ENCODE measurements at regions not wholly inside any gene's neighbourhood (a gene's known extent, or its start where the extent isn't known, plus 50 kb on each side); places are given as distances from the start of the nearest gene placed in this dataset.

GRCh38 chr7:148950806-148951205 lies 66.7 kb upstream of the EZH2 start:
- Histone ChIP-seq H3K4me2 (no peak overlapping the region), H4K20me1 (ENCODE audit: low read depth) (no peaks in the 10 kb centered on the region), H3K27me3 (no peaks in the 10 kb centered on the region), H3K36me3 (no peaks in the 10 kb centered on the region), H3K9me3 (ENCODE audit: low read depth) (no peaks in the 10 kb centered on the region), H3K79me2 (ENCODE audit: low read depth) (no peaks in the 10 kb centered on the region), H2AFZ (replicated peaks) (no peak overlapping the region), H3K27ac (no peak overlapping the region), H3K4me1 (no peaks in the 10 kb centered on the region), H3F3A (ENCODE audit: low read depth) (no peaks in the 10 kb centered on the region), H3K4me3 (no peak overlapping the region), H3K9ac (no peak overlapping the region)
- Mint-ChIP-seq H3K36me3 (no peaks in the 10 kb centered on the region), H3K4me1 (peaks cover 4% of the 10 kb centered on the region), H3K27ac (no peak overlapping the region), H3K27me3 (ENCODE audit: insufficient read depth, low read depth) (no peaks in the 10 kb centered on the region), H3K9me3 (no peaks in the 10 kb centered on the region), H3K4me3 (no peak overlapping the region)
- no peak for DNase-seq (ENCODE audit: low spot score)
- no peak for TF ChIP-seq EZH2 (IDR thresholded peaks at IDR 0.05)
- TF ChIP-seq EZH2phosphoT487 (IDR thresholded peaks at IDR 0.05) = no peak
- no peak for TF ChIP-seq CTCF (IDR thresholded peaks at IDR 0.05)

GRCh38 chr7:148944935-148945934 lies 61.1 kb upstream of the EZH2 start:
- no peaks in the 10 kb centered on the region for H3K36me3 ChIP-seq
- no peaks in the 10 kb centered on the region for H3K79me2 ChIP-seq (ENCODE audit: low read depth)
- no peak for DNase-seq (ENCODE audit: low spot score)
- H3K27ac Mint-ChIP-seq = no peak overlapping the region
- no peak overlapping the region for H3K4me2 ChIP-seq
- H3K36me3 Mint-ChIP-seq = no peaks in the 10 kb centered on the region
- H3K9me3 Mint-ChIP-seq = no peaks in the 10 kb centered on the region
- H3K4me3 Mint-ChIP-seq = no peak overlapping the region
- no peaks in the 10 kb centered on the region for H4K20me1 ChIP-seq (ENCODE audit: low read depth)
- H3K27me3 Mint-ChIP-seq (ENCODE audit: insufficient read depth, low read depth) = peaks cover 3% of the 10 kb centered on the region
- no peak overlapping the region for H3K27ac ChIP-seq
- H2AFZ ChIP-seq (replicated peaks) = no peak overlapping the region
- peaks cover 18% of the 10 kb centered on the region for H3K27me3 ChIP-seq
- H3K9me3 ChIP-seq (ENCODE audit: low read depth) = no peaks in the 10 kb centered on the region
- H3K4me1 ChIP-seq = no peaks in the 10 kb centered on the region
- peaks cover 23% of the 10 kb centered on the region for H3F3A ChIP-seq (ENCODE audit: low read depth)
- TF ChIP-seq CTCF (IDR thresholded peaks at IDR 0.05) = no peak
- no peak for TF ChIP-seq EZH2phosphoT487 (IDR thresholded peaks at IDR 0.05)
- no peak for TF ChIP-seq EZH2 (IDR thresholded peaks at IDR 0.05)
- H3K4me3 ChIP-seq = no peak overlapping the region
- peaks cover 3% of the 10 kb centered on the region for H3K4me1 Mint-ChIP-seq
- no peak overlapping the region for H3K9ac ChIP-seq

- H4K20me1 ChIP-seq (ENCODE audit: low read depth) = no peaks in the 10 kb centered on the region
- H2AFZ ChIP-seq (replicated peaks) = peak overlapping the region; percentile 93
- H3K9me3 ChIP-seq (ENCODE audit: low read depth) = no peaks in the 10 kb centered on the region
- Mint-ChIP-seq H3K36me3 (no peaks in the 10 kb centered on the region), H3K27me3 (ENCODE audit: insufficient read depth, low read depth) (peaks cover 3% of the 10 kb centered on the region), H3K9me3 (no peaks in the 10 kb centered on the region), H3K27ac (no peak overlapping the region), H3K4me1 (peaks cover 3% of the 10 kb centered on the region), H3K4me3 (peak overlapping the region; percentile 92)
- peak; percentile 79 for DNase-seq (ENCODE audit: low spot score)
- H3K4me1 ChIP-seq = no peaks in the 10 kb centered on the region
- H3K27me3 ChIP-seq = peaks cover 21% of the 10 kb centered on the region
- H3K36me3 ChIP-seq = no peaks in the 10 kb centered on the region
- H3K4me2 ChIP-seq = peak overlapping the region; percentile 84
- no peak overlapping the region for H3K27ac ChIP-seq
- no peaks in the 10 kb centered on the region for H3K79me2 ChIP-seq (ENCODE audit: low read depth)
- peaks cover 26% of the 10 kb centered on the region for H3F3A ChIP-seq (ENCODE audit: low read depth)
- H3K9ac ChIP-seq = no peak overlapping the region
- TF ChIP-seq CTCF (IDR thresholded peaks at IDR 0.05) (peak; percentile 49), EZH2phosphoT487 (IDR thresholded peaks at IDR 0.05) (no peak)
- H3K4me3 ChIP-seq = peak overlapping the region; percentile 81
Observed at GRCh38 chr7:148941598-148942275, 57.6 kb upstream of the EZH2 start.
